SK-N-MC (cell line): ENCODE measurements at regions not wholly inside any gene's neighbourhood (a gene's known extent, or its start where the extent isn't known, plus 50 kb on each side); places are given as distances from the start of the nearest gene placed in this dataset.

Source experiments
- DNase-seq: peaks from one replicate; pipeline ENCODE4 v3.0.0-alpha.2; 2011; ENCODE audit warnings: low read depth, low spot score
- H3K27ac ChIP-seq: fragments of 200-600 bp; sonication (generic); 2 replicates; pipeline ENCODE4 v1.5.1; 2016; ENCODE audit warnings: mixed run types
- H3K36me3 ChIP-seq: fragments of 200-600 bp; sonication (generic); 2 replicates; pipeline ENCODE4 v1.6.1; 2017; ENCODE audit warnings: antibody characterized with exemption, low read length, mixed read lengths; ENCODE audit not compliant: insufficient read depth
- H3K4me3 ChIP-seq: fragments of 200-600 bp; sonication (generic); 2 replicates; pipeline ENCODE4 v1.5.1; 2016
- H3K9ac ChIP-seq: fragments of 200-600 bp; sonication (generic); 2 replicates; pipeline ENCODE4 v1.8.0; 2017; ENCODE audit warnings: mixed run types, mixed read lengths; ENCODE audit not compliant: insufficient read length
- H3K9me3 ChIP-seq: fragments of 200-600 bp; sonication (generic); 2 replicates; pipeline ENCODE4 v1.6.1; 2017; ENCODE audit warnings: low read depth, mild to moderate bottlenecking, antibody characterized with exemption, low read length, moderate library complexity, mixed read lengths
- EZH2 ChIP-seq: fragments of 200-600 bp; sonication (generic); IDR thresholded peaks from one replicate; pipeline ENCODE4 v1.6.1; 2017; ENCODE audit warnings: antibody characterized with exemption
- FOXP2 ChIP-seq: optimal IDR thresholded peaks from 2 replicates; pipeline ENCODE3; 2011; ENCODE audit warnings: mild to moderate bottlenecking, moderate library complexity; ENCODE audit not compliant: insufficient read depth; ENCODE audit errors: extremely low read length, control extremely low read depth
- POLR2AphosphoS5 ChIP-seq: IDR thresholded peaks from 2 replicates; pipeline ENCODE4 v1.6.1; 2012; ENCODE audit warnings: mild to moderate bottlenecking, low read depth, low read length, borderline replicate concordance

DNA sequence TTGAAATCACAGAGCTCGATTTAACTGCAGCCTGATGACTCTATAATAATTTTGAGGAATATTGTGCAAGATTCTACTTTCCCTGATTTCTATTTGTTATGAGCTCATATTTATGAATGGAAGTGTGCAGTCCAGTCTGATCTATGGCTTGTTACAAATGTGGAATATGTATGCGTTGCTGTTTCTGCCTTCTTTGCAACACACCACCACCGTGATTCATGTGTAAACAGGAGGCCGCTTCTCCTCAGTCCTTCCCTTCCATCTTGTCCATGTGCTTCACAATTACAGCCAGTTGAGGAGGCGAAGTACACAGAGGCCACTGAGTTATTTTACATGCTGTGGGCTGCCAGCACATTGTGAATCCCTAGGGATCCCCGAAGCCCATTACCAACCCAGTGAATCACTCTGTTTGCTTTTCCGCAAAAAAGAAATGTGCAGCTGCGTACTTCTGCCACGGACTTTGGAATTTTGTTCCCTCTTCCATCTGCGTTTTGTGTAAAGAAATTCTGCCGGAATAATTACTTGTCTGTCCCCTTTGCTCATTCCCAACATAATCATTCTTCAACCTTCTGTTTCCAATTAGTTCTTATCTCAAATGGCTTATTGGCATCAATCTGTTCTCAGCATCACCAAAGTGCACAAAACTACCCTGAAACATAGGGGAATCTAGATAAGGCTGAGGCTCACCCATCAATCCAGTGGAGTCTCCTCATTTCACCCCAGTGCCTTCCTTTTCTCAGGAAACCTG, 551.6 kb upstream of the CITED2 start:
- no peak for DNase-seq
- Histone ChIP-seq H3K9ac (peak overlapping the region; percentile 53), H3K9me3 (no peaks in the 10 kb centered on the region), H3K4me3 (peak overlapping the region; percentile 23; the same call in 1 of the 2 replicates), H3K27ac (peak overlapping the region; percentile 27), H3K36me3 (no peaks in the 10 kb centered on the region)
- TF ChIP-seq EZH2: no peak
- TF ChIP-seq POLR2AphosphoS5: no peak
- no peak for TF ChIP-seq FOXP2

DNA sequence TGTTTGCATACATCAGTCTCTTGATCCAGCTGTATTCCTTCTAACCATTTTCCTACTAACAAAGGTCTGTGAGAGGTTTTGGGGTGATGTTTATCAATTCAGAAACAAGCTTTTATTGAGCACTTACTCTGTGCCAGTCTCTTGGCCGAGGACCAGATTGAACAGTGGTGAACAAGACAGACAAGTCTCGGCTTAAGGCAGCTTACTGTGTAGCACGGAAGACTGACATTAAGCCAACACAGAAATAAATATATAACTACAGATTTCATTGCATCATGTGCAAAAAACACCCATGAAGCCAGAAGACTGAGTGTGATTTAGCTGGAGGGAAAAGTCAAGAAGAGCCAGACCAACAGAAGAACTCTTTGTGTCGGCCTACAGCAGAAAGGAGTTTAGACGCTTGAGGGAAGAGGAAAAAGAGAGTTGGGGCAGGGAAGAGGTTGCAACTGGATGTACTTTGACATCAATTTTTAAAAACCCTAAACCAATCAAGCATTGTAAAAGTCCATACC, 549.6 kb upstream of the CITED2 start:
- no peaks in the 10 kb centered on the region for H3K9me3 ChIP-seq
- no peak overlapping the region for H3K9ac ChIP-seq
- no peak for TF ChIP-seq POLR2AphosphoS5
- no peak for TF ChIP-seq EZH2
- TF ChIP-seq FOXP2: no peak
- H3K4me3 ChIP-seq: no peak overlapping the region
- DNase-seq: no peak
- H3K27ac ChIP-seq: no peak overlapping the region
- H3K36me3 ChIP-seq: no peaks in the 10 kb centered on the region

DNA sequence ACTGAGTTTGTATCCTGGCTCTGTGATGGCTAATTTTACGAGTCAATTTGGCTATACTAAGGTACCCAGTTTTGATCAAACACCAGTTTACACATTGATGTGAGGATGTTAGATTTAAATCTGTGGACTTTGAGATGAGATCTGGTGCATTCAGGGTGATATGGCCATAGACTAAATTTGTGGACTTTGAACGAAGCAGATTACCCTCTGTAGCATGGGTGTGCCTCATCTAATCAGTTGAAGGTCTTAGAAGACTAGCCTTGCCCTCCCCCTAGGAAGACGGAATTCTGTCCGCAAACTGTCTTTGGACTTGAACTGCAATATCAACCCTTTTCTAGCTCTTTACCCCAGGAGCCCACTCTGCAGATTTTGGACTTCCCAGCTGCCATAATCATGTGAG, 547.8 kb upstream of the CITED2 start:
- no peak for TF ChIP-seq POLR2AphosphoS5
- TF ChIP-seq EZH2: no peak
- no peak for TF ChIP-seq FOXP2
- Histone ChIP-seq H3K36me3 (no peaks in the 10 kb centered on the region), H3K9me3 (no peaks in the 10 kb centered on the region), H3K9ac (no peak overlapping the region), H3K27ac (no peak overlapping the region), H3K4me3 (no peak overlapping the region)
- no peak for DNase-seq

DNA sequence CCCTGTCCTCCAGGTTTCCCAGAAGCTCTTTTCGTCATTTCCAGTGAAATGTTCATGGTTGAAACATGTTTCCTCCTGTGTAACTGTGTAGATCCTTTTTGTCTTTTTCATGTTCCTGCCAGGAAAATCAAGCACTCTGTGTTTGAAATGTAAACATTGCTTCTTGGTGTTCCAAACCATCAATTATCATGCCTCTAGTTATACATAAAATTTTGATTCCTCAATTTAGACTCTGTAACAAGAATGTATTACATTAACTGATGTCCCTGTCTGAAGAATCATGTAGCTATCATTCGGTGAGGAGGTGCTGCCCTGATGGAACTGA, 546.3 kb upstream of the CITED2 start:
- H3K27ac ChIP-seq: no peak overlapping the region
- TF ChIP-seq POLR2AphosphoS5 (no peak), FOXP2 (no peak), EZH2 (no peak)
- DNase-seq: no peak

DNA sequence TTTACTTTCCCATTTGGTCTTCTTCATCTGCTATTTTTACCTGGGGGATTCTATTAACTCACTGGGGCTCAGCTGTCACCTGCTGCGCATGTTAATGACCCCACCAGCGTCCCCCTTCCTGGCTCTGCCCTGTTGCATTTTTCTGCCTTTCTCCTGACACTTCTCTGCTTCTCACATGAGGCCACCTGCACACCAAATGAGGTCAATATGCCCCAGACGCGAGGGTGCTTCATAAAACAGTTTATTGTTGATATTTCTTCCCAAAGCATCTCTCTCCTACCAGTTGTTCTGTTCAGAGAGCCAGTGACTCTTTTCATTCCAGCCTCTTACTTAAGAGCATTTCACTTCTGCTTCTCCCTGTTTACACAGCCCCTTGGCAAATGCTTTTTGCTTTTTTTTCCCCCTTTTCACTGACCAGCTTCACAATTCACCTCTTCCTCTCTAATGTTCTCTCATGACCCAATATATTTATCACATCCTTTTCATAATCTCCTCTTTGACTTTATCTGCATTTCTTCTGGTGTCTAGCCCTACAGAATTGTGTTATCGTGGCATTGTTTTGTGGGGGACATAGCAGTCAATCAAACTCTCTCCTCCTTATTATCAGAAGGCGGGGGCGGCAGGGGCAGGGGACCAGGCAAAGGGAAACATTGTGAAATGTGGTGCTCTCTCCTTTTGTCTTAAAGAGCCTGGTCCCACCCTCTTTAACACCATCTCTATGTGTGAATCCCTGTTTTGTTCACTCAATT, 545.8 kb upstream of the CITED2 start:
- TF ChIP-seq FOXP2: no peak
- TF ChIP-seq EZH2: no peak
- TF ChIP-seq POLR2AphosphoS5: no peak
- Histone ChIP-seq H3K36me3 (no peaks in the 10 kb centered on the region), H3K4me3 (no peak overlapping the region), H3K9me3 (no peaks in the 10 kb centered on the region), H3K27ac (no peak overlapping the region), H3K9ac (no peak overlapping the region)
- no peak for DNase-seq

More for the DNA sequence above, 546.3 kb upstream of the CITED2 start:
- H3K9me3 ChIP-seq: no peaks in the 10 kb centered on the region
- H3K9ac ChIP-seq: no peak overlapping the region
- no peak overlapping the region for H3K4me3 ChIP-seq
- no peaks in the 10 kb centered on the region for H3K36me3 ChIP-seq

DNA sequence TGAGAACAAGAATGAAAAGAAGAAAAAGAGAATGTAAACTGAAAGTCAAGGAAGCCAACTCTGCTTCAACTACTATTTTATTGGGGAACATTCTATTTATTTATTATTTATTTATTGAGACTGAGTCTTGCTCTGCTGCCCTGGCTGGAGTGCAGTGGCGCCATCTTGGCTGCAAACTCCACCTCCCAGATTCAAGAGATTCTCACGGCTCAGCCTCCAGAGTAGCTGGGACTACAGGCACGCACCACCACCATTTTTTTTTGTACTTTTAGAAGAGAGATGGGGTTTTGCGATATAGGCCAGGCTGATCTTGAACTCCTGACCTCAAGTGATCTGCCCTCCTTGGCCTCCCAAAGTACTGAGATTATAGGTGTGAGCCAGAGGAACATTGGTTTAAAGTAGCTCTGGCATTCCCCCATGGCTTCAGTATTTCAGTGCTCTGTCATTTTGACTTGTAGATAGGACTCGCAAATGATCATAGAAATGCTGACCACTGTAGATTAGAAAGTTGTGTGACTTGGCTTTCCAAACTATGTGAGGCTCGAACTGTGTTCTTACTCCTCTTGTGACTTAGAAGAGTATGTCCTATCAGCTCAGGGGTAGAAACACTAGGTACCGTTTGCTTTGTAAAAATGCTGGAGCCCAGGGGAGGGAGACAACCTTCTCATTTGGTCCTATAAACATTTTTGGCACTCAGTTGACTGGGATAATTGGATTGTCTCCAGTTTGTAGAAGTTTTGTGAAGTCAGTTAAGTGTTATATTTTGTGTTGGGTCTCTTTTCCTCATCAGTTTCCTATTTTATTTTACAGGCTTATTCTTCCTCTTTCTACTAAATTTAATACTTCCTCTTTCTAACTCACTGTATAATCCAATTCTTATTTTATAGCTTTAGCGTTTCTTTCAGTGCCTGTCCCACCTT, 544.9 kb upstream of the CITED2 start:
- no peaks in the 10 kb centered on the region for H3K36me3 ChIP-seq

DNA sequence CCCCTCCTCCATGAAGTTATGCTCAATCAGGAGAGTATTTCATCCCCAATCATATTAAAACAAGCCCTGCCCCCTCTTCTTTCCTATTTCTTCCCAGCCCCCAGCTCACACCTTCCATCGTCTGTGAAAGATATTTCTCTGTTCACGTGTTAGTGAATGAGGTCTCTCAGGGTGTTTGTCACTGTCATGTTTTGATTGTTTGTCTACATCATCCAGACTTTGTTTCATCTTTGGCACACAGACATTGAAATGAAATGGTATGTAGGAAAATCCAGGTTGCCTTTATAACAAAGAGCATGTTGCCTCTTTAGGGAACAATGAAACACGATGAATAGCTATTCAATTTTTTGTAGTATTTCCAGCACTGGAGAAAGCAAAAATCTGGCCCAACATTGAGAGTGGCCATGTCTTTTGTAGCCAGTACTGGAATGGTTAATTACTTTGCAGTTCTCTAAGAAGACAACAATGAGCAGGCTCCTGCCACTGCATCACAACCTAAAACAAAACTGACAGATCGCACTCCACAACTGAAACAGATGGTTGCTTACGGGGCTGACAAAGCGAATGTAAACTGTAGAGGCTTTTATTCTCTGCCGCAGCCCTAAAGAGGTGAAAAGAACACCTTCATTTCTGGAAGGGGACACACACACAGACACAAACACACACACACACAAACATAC, 543.6 kb upstream of the CITED2 start:
- Histone ChIP-seq H3K9ac (no peak overlapping the region), H3K9me3 (no peaks in the 10 kb centered on the region), H3K4me3 (no peak overlapping the region), H3K27ac (no peak overlapping the region), H3K36me3 (no peaks in the 10 kb centered on the region; the same call in 1 of the 2 replicates)
- TF ChIP-seq POLR2AphosphoS5 (no peak), EZH2 (no peak), FOXP2 (no peak)
- DNase-seq: no peak

More for the DNA sequence above, 544.9 kb upstream of the CITED2 start:
- H3K27ac ChIP-seq: no peak overlapping the region
- no peaks in the 10 kb centered on the region for H3K9me3 ChIP-seq
- H3K9ac ChIP-seq: no peak overlapping the region
- TF ChIP-seq FOXP2 (no peak), EZH2 (no peak), POLR2AphosphoS5 (no peak)
- DNase-seq: no peak
- no peak overlapping the region for H3K4me3 ChIP-seq
